Cardiac fibroblast (primary cell): ENCODE measurements at regions not wholly inside any gene's neighbourhood (a gene's known extent, or its start where the extent isn't known, plus 50 kb on each side); places are given as distances from the start of the nearest gene placed in this dataset.
A peak's percentile ranks its signal among the peaks of the same experiment; 100 is the strongest.
"Not testable (repeated sequence)": the region's sequence is repeated elsewhere in the genome, so short reads cannot be mapped to it uniquely, and the experiment has no call there.

Source experiments
- DNase-seq, 2 donors: peaks; one replicate each; pipeline versions ENCODE4 v3.0.0 to v3.0.0-alpha.2; 2010; ENCODE audit warnings: low read depth in 2 of 2
- H3K4me3 ChIP-seq, 2 donors: replicated peaks in 1 of 2; 1 replicate in 1 of 2; 2 replicates in 1 of 2; pipeline ENCODE4 v1.5.1; 2011; ENCODE audit warnings: low read depth in 2 of 2, low read length in 2 of 2, mild to moderate bottlenecking in 2 of 2, moderate library complexity in 1 of 2
- CTCF ChIP-seq: IDR thresholded peaks from one replicate; pipeline ENCODE4 v1.5.1; 2011; ENCODE audit warnings: low read depth, mild to moderate bottlenecking, low read length, inconsistent platforms

- TF ChIP-seq CTCF, result no peak
- DNase-seq, result no peak
These were observed 133.8 kb downstream of the MRPL57 start for GRCh38 chr13:21310220-21310619.

GRCh38 chr13:21314976-21315375 lies 138.5 kb downstream of the MRPL57 start:
- not testable (repeated sequence) for DNase-seq, H3K4me3 ChIP-seq

More at GRCh38 chr13:21310220-21310619, 133.8 kb downstream of the MRPL57 start:
- H3K4me3 ChIP-seq, result no peak overlapping the region

- TF ChIP-seq CTCF, result no peak
- no peak for DNase-seq
- H3K4me3 ChIP-seq, result no peak overlapping the region
These were observed 139.9 kb downstream of the MRPL57 start for GRCh38 chr13:21316376-21316775.

- no peak for DNase-seq
- H3K4me3 ChIP-seq, result peak overlapping the region; percentile 5 to 24
- no peak for TF ChIP-seq CTCF
These were observed 140.1 kb downstream of the ZDHHC20 start for GRCh38 chr13:21318891-21319532.

GRCh38 chr13:21319869-21320641 lies 139.0 kb downstream of the ZDHHC20 start:
- TF ChIP-seq CTCF, result no peak
- no peak for DNase-seq
- H3K4me3 ChIP-seq, result no peak overlapping the region

GRCh38 chr13:21320642-21321034 lies 138.5 kb downstream of the ZDHHC20 start:
- no peak for TF ChIP-seq CTCF
- H3K4me3 ChIP-seq, result no peak overlapping the region
- DNase-seq, result no peak

- no peak for DNase-seq
- no peak overlapping the region for H3K4me3 ChIP-seq
- TF ChIP-seq CTCF, result no peak
These were observed 137.8 kb downstream of the ZDHHC20 start for GRCh38 chr13:21321269-21321668.
